ENCODE measurements at regions not wholly inside any gene's neighbourhood (a gene's known extent, or its start where the extent isn't known, plus 50 kb on each side); places are given as distances from the start of the nearest gene placed in this dataset.

DNA sequence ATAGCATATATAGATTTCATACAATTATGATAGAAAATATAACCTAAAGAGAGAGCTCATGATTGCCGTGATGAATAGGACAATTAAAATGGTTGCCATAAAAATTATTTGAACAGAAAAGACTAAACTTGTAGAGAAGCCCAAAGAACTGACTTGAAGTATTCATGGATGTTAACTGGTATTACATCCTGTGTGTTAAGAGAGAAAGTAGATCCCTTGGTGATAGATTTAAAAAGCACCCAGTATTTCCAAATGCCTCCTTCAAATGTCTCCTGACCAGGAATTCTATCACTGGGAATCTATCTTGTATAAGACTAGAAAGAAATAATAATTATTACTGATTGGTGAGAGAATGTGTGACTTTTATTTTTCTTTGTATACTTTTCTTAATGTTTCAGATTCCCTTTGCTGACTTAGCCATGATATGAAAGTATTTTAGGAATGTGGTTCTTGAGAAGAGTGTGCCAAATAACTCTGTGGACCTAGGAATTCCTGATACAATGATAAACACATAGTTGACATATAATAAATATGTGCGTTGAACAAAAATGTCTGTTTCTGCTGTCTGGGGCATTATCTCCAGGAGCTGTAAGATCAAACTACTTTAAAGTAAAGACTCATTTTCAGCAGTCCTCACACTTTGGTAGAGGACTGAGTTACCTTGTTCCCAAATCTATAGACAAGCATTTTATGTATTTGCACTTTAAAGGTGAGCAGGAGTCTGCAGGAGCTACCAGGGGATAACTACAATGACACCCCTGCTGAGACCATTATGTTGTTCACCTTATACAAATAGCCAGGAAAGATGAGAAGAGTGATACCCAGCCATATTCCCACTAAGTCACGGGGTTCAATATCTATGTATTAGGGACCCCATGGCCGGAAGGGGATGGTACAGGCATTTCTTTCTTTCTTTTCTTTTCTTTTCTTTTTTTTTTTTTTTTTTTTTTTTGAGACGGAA is 211.1 kb upstream of the TLE4 start:
- no peak for FAIRE-seq

DNA sequence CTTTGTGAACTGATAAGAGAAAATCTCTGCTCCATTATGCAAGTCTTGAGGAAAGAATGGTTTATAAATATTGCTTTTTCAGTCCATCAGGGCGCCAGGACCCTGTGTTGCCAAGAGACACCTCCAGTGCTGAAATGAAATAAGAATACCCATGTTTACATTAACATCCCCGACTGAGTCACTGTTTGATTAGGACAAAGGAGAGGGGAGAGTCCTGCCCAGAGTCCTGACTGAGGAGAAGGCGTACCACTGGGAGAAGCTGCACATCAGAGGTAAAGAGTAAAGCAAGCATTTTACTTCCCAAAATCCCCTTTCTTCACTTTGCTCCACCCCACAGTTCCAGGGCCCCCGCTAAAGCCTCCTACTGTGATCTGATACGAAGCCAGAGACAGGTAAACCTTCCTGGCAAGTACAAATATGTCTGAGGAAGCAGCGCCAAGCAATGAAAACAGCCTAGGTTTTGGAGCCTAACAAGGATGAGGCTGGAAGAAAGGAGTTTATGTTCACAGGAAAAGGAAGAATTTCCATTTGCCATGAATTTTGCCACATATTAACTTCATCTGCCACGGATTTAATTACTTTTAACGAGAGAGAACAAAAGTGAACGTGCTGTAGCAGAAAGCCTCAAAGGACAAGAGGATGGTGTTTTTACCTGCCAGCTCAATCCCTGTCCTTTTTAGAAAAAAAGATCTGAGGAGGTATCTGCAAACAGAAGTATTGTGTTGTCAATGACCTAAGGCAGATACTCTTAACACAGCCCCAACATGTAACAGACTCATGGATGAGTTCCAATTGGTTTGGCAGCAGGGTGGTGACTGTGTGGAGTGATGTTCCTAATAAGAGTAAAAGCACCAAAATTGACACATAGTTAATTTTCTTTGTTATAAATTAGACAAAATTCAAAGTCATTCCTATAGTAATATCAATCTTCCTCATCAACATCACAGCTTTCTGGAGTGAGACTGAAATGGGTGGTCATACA is 209.4 kb upstream of the TLE4 start:
- no peak for FAIRE-seq

DNA sequence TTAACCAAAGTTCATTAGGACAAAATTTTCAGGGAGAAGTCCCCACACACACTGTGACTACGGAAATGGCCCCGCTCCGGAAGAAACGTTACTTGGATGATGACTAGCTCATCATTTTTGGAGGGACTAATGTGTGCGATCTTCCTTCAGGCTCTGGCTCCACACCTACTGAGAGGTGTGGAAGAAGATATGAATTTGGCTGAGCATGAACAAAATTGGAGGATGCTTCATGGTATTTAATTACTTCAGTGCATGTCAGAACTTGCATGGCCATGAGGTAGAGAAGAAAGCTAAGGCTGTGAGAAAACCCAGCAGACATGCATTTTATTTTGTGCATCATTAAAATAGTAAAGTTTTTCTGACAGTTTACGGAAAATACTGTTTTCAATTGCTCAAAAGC is 202.1 kb upstream of the TLE4 start:
- no peak for FAIRE-seq

DNA sequence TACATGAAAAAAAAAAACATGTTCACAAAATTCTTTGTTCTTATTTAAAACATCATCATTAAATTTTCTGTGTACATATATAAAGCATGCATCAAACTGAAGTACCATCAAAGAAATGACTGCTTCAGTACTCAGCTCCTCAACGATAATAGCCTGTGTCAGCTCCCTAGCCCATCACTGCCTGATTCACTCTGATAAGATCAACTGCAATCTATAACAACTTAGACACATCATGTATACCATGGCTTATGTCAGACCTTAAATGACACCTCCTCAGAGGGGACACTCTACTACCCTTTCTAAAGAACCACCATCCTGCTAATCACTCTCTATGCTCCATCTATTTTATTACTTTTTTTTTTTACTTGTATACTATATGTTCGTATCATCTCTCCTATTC is 200.5 kb upstream of the TLE4 start:
- no peak for FAIRE-seq

DNA sequence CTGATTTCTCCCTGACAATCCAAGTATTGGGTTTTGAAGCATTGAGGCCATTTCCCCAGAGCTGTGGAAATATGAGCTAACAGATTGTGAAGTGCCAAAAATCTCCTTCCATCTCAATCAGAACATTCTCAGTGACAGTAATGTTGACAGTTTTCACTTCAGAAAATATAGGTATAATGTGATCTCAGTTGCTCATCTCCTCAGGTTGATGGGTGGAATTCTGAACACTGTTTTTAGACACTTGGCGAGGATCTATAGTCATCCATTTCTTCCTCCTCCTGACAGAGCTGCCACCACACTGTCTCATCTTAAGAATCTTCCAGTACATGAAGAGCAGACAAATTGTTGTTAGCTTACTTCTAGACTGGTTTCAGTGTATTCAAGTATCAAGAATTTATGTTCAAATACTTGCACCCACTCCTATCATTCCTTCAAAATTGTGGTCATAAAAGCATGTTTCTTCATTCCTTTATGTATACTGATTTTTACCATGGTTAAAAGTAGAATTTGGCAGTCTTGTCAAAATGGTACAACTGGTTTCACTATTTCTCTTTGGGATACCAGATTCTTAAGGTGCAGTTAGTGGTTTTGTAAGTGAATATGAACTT is 199.7 kb upstream of the TLE4 start:
- no peak for FAIRE-seq

DNA sequence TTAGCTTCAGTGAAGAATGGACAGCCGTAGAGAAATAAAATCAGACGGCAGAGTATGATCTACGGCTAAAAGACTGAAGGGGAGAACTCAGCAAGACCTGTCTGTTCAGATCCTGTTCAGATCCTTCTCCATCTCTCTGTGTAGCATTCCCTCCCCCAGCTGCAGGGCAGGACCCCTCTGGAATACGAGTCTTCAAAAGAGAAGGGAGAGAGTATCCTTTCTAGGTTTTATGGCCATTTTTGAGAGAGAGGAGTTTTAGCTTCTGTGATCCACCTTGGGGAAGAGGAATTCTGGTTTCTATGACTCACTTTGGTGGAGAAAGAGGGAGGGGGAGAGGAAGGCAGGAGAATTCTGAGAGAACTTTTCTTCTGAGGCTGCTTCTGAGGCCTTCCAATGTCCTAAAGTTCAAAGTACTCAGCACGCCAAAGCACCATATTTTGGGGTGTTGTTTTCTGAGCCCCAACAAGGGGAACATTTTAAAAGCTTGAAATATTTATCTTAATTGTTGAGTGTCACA is 194.4 kb upstream of the TLE4 start:
- FAIRE-seq: no peak

DNA sequence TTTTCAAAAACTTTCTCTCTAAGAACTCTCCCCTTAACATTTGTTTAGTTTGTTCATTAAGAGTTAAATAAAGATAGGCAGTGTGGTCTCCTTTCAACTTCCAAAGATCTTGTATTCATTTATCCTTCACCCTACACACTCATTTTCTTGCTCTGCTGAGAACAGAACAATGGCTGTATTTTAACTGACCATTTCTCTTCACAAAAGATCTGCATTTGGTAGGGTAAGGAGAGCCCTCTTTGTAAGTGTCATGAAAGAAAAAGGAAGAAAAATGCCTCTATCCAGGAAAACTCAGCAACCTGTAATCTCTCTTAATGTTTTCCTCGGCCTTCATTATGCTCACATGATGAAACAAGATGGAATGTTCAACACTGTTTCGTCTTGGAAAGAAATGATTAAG is 193.7 kb upstream of the TLE4 start:
- no peak for FAIRE-seq

DNA sequence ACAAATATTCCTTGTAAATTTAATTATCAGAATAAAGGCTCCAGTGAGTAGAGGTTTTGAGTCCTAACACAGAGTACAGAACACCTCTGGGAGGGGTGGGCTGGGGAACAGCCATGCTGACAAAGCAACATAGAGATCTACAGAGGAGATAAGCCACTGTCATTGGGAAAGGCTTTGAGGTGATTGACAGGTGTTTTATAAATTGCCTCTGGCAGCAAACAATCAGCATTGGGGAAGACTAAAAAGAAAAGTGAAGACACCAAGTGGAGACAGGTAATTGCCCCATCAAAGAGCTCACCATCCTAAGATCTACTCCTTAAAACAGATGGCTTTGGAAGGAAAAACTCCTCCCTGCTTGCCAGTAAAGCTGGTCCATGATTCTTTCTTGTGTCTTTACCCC is 189.7 kb upstream of the TLE4 start:
- FAIRE-seq: no peak

DNA sequence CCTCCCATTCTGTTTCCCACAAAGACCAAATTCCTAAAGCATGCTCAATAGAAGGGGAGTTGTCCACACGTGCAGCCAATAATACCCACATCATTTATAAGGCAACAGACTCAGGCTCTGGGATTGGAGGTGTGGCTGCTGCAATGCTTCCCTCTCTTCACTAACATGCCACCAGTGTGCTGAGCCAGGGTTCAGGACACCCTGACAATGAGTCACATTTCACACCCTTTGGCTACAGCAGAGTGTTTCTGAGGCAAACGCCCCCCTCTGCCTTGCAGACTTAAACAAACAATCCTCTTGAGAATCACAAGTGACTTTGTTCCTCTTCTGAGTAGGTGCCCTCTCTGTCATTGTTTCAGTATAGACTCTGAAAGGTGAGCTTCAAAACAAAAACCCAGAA is 189.3 kb upstream of the TLE4 start:
- no peak for FAIRE-seq

DNA sequence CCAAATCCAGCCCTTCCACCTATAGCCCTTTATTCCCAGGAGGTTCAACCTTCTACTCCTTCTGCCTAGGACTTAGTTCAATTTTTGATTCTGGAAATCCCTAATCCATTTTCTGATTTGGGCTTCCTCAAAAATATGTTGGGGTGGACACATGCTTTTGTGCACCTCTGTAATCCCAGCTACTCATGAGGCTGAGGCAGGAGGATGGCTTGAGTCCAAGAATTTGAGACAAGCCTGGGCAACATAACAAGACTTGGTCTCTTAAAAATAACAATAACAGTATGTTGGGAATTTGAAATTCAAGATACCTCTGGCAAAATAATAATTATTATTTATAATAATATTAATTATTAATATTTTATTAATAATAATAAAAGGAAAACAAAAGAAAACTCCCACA is 188.7 kb upstream of the TLE4 start:
- FAIRE-seq: no peak

- no peak for FAIRE-seq
These were observed 187.7 kb upstream of the TLE4 start for GRCh38 chr9:79384091-79384490.

- no peak for FAIRE-seq
These were observed 187.3 kb upstream of the TLE4 start for GRCh38 chr9:79384501-79384900.

DNA sequence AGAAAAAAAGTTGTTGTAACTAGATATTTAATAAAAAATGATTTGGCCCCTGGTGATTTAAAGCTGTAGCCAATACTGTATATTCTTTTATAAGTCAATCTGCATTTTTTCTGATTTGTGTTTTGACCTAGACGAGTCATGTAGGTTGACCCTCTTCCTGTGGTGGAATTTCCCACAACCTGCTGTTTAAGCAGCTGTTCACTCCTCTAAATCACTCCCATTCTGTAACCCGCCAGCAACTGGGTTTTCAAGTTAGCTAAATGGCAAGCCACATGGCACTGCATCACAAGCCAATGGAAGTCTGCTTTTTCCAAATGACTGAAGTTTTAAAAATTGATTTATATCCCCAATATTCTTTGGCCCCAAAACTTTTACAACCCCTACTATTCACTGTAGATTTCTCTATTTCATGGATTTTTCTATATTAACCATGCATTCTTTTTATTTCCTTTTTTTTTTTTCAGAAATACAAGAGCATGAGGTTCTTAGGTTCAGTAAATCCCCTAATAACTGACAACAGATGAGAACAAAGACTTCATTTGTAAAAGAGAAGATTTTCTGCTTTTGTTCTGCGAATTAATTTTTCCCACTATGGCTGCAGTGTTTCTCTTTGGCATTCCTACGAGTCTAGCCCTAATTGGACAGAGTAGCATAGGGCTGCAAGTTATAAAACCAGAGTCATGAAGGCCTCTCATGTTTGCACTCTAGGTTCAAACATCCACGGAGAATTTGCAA is 184.5 kb upstream of the TLE4 start:
- FAIRE-seq: no peak

GRCh38 chr9:79390077-79390698 is 181.6 kb upstream of the TLE4 start:
- no peak for FAIRE-seq

- no peak for FAIRE-seq
These were observed 180.7 kb upstream of the TLE4 start for GRCh38 chr9:79390781-79391770.

DNA sequence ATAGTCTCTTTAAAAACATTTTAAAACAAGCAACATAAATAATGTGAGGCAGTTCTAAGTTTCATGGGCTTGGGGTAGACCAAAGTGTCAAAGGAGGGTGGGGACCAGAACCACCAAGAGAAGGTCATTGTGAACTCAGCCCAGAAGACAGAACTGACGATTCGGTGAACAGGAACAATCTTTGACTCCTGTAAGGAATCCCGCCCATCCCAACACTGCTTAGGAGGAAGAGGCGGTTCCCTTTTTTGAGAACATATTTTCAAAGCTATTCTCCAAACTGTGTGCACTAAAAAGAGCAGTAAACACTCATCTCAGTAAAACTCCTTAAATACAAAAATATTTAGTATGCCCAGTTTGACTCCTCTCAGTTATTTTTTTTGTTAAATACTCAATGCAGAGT is 176.5 kb upstream of the TLE4 start:
- FAIRE-seq: no peak

GRCh38 chr9:79395755-79396154 is 176.0 kb upstream of the TLE4 start:
- FAIRE-seq: no peak

GRCh38 chr9:79396168-79396567 is 175.6 kb upstream of the TLE4 start:
- FAIRE-seq: no peak

- FAIRE-seq: no peak
These were observed 168.3 kb upstream of the TLE4 start for GRCh38 chr9:79403495-79403894.

- FAIRE-seq: no peak
These were observed 163.6 kb upstream of the TLE4 start for GRCh38 chr9:79408200-79408599.

DNA sequence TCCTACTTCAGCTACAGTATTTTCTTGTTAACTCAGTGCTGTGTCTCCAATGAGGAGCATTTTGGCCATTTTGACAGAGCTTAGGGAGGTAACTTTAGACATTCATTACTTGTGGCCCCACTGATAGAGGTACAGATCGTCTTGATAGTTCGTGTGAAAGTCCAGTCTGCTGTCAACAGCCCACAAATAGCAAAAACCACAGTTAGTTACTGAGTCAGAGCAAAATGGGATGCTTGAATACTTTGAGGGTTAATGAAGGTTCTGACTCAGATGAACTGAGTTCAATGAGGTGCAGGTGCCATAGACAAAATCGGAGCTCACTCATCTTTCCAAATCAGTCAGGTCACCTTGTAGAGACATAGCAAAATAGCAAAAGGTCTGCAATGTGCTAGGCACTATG is 163.1 kb upstream of the TLE4 start:
- no peak for FAIRE-seq

Data from islet of Langerhans (tissue), 1 donor.